SU-DHL-6 (cell line): ENCODE measurements at regions not wholly inside any gene's neighbourhood (a gene's known extent, or its start where the extent isn't known, plus 50 kb on each side); places are given as distances from the start of the nearest gene placed in this dataset.

Experiments
- H2AFZ ChIP-seq: fragments of 200-600 bp; sonication (generic); 2 replicates; pipeline ENCODE4 v1.6.1; 2014; ENCODE audit warnings: low read depth, mild to moderate bottlenecking, moderate library complexity, mixed read lengths, antibody characterized with exemption, low read length; ENCODE audit not compliant: severe bottlenecking
- H3F3A ChIP-seq: fragments of 200-600 bp; shearing (Covaris generic); 2 replicates; pipeline ENCODE4 v1.6.0; 2016; ENCODE audit warnings: antibody characterized with exemption, mild to moderate bottlenecking; ENCODE audit not compliant: insufficient read depth
- H3K27ac ChIP-seq: fragments of 200-600 bp; sonication (generic); 2 replicates; pipeline ENCODE4 v1.5.1; 2016; ENCODE audit warnings: low read depth, mild to moderate bottlenecking, low read length, moderate library complexity, mixed read lengths
- H3K27me3 ChIP-seq: fragments of 200-600 bp; sonication (generic), shearing (Covaris generic); 2 replicates; pipeline ENCODE4 v1.6.0; 2014; ENCODE audit warnings: mild to moderate bottlenecking, low read length
- H3K36me3 ChIP-seq: fragments of 200-600 bp; sonication (generic); 2 replicates; pipeline ENCODE4 v1.6.1; 2014; ENCODE audit warnings: mild to moderate bottlenecking, low read length, mixed read lengths
- H3K4me2 ChIP-seq: fragments of 300-600, 200-600 bp; shearing (Covaris generic), sonication (generic); 2 replicates; pipeline ENCODE4 v1.6.0; 2014; ENCODE audit warnings: low read length, low read depth, mild to moderate bottlenecking; ENCODE audit not compliant: poor library complexity, severe bottlenecking
- H3K4me3 ChIP-seq: fragments of 200-600 bp; sonication (generic); 2 replicates; pipeline ENCODE4 v1.5.1; 2014; ENCODE audit warnings: antibody characterized with exemption, low read length, mild to moderate bottlenecking, mixed read lengths; ENCODE audit not compliant: insufficient read depth, poor library complexity, severe bottlenecking
- H3K79me2 ChIP-seq: fragments of 200-600 bp; sonication (generic); 2 replicates; pipeline ENCODE4 v1.6.1; 2014; ENCODE audit warnings: mild to moderate bottlenecking, low read length, moderate library complexity; ENCODE audit not compliant: insufficient read depth
- H3K9ac ChIP-seq: fragments of 200-600 bp; sonication (generic); 2 replicates; pipeline ENCODE4 v1.7.0; 2014; ENCODE audit warnings: mild to moderate bottlenecking, low read length
- H3K9me2 ChIP-seq: fragments of 200-600 bp; sonication (generic); replicated peaks from 2 replicates; pipeline ENCODE4 v1.6.1; 2014; ENCODE audit warnings: low read length; ENCODE audit not compliant: insufficient read depth
- H3K9me3 ChIP-seq: fragments of 200-600 bp; sonication (generic); 2 replicates; pipeline ENCODE4 v1.6.1; 2014; ENCODE audit warnings: low read length, mixed read lengths; ENCODE audit not compliant: insufficient read depth
- H4K20me1 ChIP-seq: fragments of 200-600 bp; sonication (generic); 2 replicates; pipeline ENCODE4 v1.6.1; 2014; ENCODE audit warnings: low read depth, mild to moderate bottlenecking, antibody characterized with exemption, low read length, moderate library complexity, mixed read lengths
- EZH2phosphoT487 ChIP-seq: fragments of 200-600 bp; sonication (generic), shearing (Covaris generic); conservative IDR thresholded peaks from 2 replicates; pipeline ENCODE4 v1.6.1; 2018; ENCODE audit warnings: mild to moderate bottlenecking, antibody characterized with exemption, low read length, moderate library complexity, mixed read lengths
- TF ChIP-seq, protein P1 (sequence below): fragments of 200-600 bp; sonication (generic); IDR thresholded peaks from one replicate; pipeline ENCODE4 v1.5.1; 2017; ENCODE audit warnings: antibody characterized with exemption, mild to moderate bottlenecking, low read length, moderate library complexity; ENCODE audit not compliant: insufficient read depth, poor library complexity, severe bottlenecking

DNA sequence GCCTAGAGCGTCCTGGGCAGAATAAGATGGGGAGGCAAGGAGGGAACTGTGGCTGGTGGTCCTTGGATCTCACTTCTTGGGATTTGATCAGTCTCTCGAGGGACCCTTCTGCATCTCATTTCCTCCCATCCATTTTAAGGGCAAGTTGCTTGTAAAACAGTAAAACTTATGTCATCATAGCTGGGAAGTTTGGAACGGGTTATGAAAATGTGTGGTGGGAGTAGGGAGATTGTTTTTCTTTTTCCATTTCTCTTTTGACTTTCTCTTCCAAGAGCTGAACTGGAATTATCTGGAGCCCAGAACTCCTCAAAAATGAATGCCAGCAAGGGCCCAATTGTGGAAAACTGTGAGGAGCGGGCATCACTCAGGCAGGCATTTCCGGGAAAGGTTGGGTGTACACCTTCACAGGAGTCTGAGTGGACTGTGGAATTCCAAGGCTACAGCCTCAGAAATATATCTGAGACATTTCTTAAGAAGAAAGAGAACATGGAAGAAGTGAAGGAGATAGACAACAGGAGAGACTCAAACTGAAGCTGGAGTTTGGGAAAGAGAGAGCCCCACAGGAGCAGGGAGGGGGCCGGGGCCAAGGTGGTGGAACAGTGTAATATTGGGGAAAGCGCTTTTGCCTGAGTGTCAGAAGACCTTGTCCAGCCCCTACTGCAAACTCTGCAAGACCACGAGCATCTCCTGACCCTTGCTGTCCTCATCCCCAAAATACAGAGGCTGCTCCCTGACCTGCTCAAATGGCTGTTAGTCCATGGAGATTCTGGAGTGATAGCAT lies 185.1 kb downstream of the FOXD2 start:
- TF ChIP-seq, protein P1, sequence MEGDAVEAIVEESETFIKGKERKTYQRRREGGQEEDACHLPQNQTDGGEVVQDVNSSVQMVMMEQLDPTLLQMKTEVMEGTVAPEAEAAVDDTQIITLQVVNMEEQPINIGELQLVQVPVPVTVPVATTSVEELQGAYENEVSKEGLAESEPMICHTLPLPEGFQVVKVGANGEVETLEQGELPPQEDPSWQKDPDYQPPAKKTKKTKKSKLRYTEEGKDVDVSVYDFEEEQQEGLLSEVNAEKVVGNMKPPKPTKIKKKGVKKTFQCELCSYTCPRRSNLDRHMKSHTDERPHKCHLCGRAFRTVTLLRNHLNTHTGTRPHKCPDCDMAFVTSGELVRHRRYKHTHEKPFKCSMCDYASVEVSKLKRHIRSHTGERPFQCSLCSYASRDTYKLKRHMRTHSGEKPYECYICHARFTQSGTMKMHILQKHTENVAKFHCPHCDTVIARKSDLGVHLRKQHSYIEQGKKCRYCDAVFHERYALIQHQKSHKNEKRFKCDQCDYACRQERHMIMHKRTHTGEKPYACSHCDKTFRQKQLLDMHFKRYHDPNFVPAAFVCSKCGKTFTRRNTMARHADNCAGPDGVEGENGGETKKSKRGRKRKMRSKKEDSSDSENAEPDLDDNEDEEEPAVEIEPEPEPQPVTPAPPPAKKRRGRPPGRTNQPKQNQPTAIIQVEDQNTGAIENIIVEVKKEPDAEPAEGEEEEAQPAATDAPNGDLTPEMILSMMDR: no peak
- no peak for TF ChIP-seq EZH2phosphoT487

DNA sequence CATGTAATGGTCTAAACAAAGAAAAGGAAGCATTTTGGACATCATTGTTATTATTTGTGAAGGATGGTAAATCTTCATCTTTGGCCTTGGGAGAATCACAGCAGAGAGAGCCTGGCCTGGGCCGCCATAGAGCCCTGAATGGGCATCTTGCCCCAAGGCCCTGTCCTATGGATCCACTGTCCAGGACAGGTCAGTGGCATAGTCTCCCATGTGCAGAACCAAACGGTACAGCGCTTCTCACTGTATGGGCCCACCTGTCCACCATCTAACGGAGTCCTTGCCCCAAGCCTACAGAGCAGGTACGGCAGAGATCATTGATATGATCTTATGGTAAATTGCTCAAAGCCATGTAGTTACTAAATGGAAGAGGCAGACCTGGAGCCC lies 185.7 kb downstream of the FOXD2 start:
- TF ChIP-seq, protein P1: no peak
- TF ChIP-seq EZH2phosphoT487: no peak
- no peak overlapping the region for H3K27ac ChIP-seq
- no peak overlapping the region for H3K4me3 ChIP-seq
- no peaks in the 10 kb centered on the region for H4K20me1 ChIP-seq
- H3K27me3 ChIP-seq: no peaks in the 10 kb centered on the region
- no peak overlapping the region for H3K4me2 ChIP-seq
- no peak overlapping the region for H3K9ac ChIP-seq
- H3K9me2 ChIP-seq: no peaks in the 10 kb centered on the region
- H3F3A ChIP-seq: no peaks in the 10 kb centered on the region
- H3K9me3 ChIP-seq: no peaks in the 10 kb centered on the region
- no peaks in the 10 kb centered on the region for H3K79me2 ChIP-seq
- H2AFZ ChIP-seq: no peak overlapping the region
- no peaks in the 10 kb centered on the region for H3K36me3 ChIP-seq

More for the DNA sequence above, 185.1 kb downstream of the FOXD2 start:
- no peak overlapping the region for H3K4me2 ChIP-seq
- no peak overlapping the region for H3K9ac ChIP-seq
- no peak overlapping the region for H3K4me3 ChIP-seq
- no peaks in the 10 kb centered on the region for H3K27me3 ChIP-seq
- H3K27ac ChIP-seq: no peak overlapping the region
- H3F3A ChIP-seq: no peaks in the 10 kb centered on the region
- H3K79me2 ChIP-seq: no peaks in the 10 kb centered on the region
- H3K9me3 ChIP-seq: no peaks in the 10 kb centered on the region
- H3K9me2 ChIP-seq: no peaks in the 10 kb centered on the region
- H2AFZ ChIP-seq: no peak overlapping the region
- no peaks in the 10 kb centered on the region for H3K36me3 ChIP-seq
- H4K20me1 ChIP-seq: no peaks in the 10 kb centered on the region

DNA sequence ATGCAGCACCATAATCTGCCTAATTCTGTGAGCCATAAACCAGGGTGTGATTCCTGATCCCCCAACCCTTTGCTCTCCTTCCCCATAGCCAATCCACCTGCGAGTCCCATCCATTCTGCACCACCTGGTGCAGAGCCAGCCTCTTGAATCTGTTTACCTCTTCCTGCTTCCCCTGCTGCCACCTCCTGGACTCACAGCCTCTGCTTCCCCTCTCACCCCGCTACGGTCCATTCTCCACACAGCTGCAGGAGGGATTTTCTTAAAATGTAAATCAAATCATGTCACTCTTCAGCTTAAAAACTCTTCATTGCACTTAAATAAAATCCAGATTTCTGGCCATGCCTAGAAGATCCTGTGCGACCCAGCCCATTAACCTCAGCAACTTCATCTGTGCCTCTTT lies 186.7 kb downstream of the FOXD2 start:
- Histone ChIP-seq H3K9me2 (no peaks in the 10 kb centered on the region), H3K36me3 (no peaks in the 10 kb centered on the region), H3K9ac (no peak overlapping the region), H3F3A (no peaks in the 10 kb centered on the region), H4K20me1 (no peaks in the 10 kb centered on the region), H2AFZ (no peak overlapping the region), H3K9me3 (no peaks in the 10 kb centered on the region), H3K79me2 (no peaks in the 10 kb centered on the region), H3K27ac (no peak overlapping the region), H3K4me3 (no peak overlapping the region), H3K4me2 (no peak overlapping the region), H3K27me3 (no peaks in the 10 kb centered on the region)
- TF ChIP-seq, protein P1: no peak
- TF ChIP-seq EZH2phosphoT487: no peak
